GM12878 (cell line): ENCODE measurements at regions not wholly inside any gene's neighbourhood (a gene's known extent, or its start where the extent isn't known, plus 50 kb on each side); places are given as distances from the start of the nearest gene placed in this dataset.

Source experiments
- EP300 ChIP-seq, 2 experiments: fragments of 150-350 bp in 1 of 2; IDR thresholded peaks; 2 replicates each; pipeline ENCODE4 v1.6.1; 2011 to 2012; ENCODE audit warnings: low read depth in 2 of 2, low read length in 2 of 2, borderline replicate concordance in 1 of 2, improper control_type of control experiment in 1 of 2, inconsistent platforms in 1 of 2; ENCODE audit not compliant: control insufficient read depth in 1 of 2
- JUND ChIP-seq: IDR thresholded peaks from 2 replicates; pipeline ENCODE4 v1.6.1; 2012; ENCODE audit warnings: low read depth, mild to moderate bottlenecking, low read length, improper control_type of control experiment, moderate library complexity
- KAT2A ChIP-seq: conservative IDR thresholded peaks from 2 replicates; pipeline ENCODE4 v1.6.1; 2011; ENCODE audit warnings: low read depth, low read length; ENCODE audit not compliant: control insufficient read depth
- POLR2A ChIP-seq: IDR thresholded peaks from 2 replicates; pipeline ENCODE4 v1.6.1; 2011; ENCODE audit warnings: low read depth, mild to moderate bottlenecking, low read length

GRCh38 chr4:12929784-12930183, 554.4 kb downstream of the RAB28 start:
- TF ChIP-seq KAT2A: no peak
- TF ChIP-seq POLR2A: no peak
- no peak for TF ChIP-seq EP300 (IDR thresholded peaks at IDR 0.05; ENCODE audit: borderline replicate concordance in 1 of 2, control insufficient read depth in 1 of 2, low read depth in 2 of 2, low read length in 2 of 2)
- TF ChIP-seq JUND: no peak
